ENCODE measurements at regions not wholly inside any gene's neighbourhood (a gene's known extent, or its start where the extent isn't known, plus 50 kb on each side); places are given as distances from the start of the nearest gene placed in this dataset.
"Not testable (repeated sequence)": the region's sequence is repeated elsewhere in the genome, so short reads cannot be mapped to it uniquely, and the experiment has no call there.

DNA sequence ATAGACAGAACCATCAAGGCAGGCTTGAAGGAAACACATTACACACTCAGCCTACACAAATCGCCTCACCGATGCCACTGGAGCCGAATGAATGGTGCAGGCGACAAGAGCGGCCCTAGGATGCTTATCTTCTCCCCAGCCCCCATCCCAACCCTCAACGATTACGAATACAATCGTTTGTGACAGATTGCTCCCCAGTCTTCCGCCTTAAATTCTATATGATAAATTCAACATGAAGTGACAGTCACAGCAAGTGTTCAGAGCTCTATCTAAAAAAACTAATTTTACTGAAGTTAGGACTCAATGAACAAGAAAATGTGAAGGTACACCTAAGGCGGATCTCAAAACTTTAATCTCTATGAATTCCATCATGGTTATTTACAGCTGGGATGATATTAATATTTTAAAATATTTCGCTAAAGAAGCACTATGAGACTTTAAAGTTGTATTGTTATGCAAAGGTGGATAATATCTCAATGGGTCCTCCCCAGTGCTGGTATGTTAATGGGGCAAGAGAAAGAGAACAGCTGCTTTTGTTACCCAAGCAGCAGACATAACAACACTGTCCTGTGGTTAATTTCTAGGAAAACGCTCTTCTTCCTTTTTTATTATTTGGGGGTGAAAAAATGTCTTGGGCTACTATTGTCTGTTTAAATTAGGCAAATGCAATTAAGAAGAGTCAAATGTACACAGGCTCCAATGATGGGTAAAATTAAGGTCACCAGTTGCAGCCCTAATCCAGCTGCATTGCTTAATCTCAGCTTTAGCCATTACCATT, 147.6 kb upstream of the NR2F2 start:
- DNase-seq (ENCODE audit: low read depth), result no peak

GRCh38 chr15:96183514-96183850, 147.0 kb upstream of the NR2F2 start:
- DNase-seq (ENCODE audit: low read depth), result no peak

DNA sequence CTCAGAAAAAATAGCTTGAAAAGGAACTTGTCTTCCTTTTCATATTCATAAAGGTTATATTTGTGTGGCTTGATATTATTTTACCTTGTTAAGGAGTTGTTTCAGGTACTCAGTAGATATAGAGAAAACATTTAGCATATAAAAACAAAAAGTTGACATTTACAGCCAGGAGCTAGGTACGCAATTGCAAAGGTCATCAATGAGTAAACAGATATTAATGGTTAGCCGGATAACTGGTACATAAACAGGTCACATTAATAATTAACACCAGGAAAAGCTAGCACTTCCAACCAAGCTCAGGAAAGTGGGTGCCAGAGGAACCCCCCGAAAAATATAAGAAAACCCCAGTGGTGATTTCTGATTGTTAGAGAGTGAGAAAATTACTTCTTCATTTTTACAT, 146.6 kb upstream of the NR2F2 start:
- no peak for DNase-seq (ENCODE audit: low read depth)

DNA sequence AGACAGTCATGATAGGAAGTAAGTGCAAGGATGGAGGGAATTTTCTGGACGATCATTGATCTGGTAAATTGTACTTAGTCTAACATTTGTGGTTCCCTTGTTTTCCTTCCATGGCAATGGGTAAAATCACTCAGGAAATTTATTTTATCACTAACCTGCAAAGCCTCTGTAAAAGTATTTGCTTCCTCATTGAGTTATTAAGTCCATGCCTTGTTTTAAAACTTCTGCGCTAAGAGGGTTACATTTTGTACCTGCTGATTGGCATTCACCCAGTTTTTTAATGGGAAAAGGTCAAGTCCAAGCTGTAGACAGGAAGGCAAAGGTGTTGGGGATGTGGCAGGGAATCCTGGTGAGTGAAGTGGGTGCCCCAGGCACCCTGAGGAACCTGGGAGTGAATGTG, 146.2 kb upstream of the NR2F2 start:
- DNase-seq (ENCODE audit: low read depth), result no peak

GRCh38 chr15:96186105-96186504, 144.4 kb upstream of the NR2F2 start:
- no peak for DNase-seq (ENCODE audit: low read depth)

- no peak for DNase-seq (ENCODE audit: low read depth)
Measured at GRCh38 chr15:96187341-96188305, 142.9 kb upstream of the NR2F2 start.

DNA sequence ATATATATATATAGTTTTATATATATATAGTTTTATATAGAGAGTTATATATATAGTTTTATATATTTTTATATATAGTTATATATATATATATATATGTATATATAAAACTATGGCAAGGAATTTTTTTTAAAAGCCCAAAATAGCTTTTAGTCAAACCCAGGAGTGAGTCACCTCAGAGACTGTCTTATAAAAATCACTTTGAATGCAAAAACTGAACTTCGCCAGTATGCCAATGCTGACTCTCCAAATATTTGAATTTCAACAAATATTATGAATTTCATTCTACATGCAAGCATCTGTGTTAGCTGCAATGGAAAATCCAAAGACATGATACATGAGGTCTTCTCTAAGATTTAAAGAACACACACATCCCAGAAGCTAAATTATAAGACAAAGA, 132.8 kb upstream of the NR2F2 start:
- DNase-seq (ENCODE audit: low read depth), result no peak

- no peak for DNase-seq (ENCODE audit: low read depth)
Measured at GRCh38 chr15:96199111-96199510, 131.4 kb upstream of the NR2F2 start.

- DNase-seq (ENCODE audit: low read depth), result no peak
Measured at GRCh38 chr15:96200357-96200967, 130.0 kb upstream of the NR2F2 start.

- no peak for DNase-seq (ENCODE audit: low read depth)
Measured at GRCh38 chr15:96201696-96202095, 128.8 kb upstream of the NR2F2 start.

DNA sequence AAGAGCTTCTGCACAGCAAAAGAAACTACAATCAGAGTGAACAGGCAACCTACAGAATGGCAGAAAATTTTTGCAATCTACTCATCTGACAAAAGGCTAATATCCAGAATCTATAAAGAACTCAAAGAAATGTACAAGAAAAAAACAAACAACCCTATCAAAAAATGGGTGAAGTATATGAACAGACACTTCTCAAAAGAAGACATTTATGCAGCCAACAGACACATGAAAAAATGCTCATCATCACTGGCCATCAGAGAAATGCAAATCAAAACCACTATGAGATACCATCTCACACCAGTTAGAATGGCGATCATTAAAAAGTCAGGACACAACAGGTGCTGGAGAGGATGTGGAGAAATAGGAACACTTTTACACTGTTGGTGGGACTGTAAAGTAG, 124.9 kb upstream of the NR2F2 start:
- not testable (repeated sequence) for DNase-seq (ENCODE audit: low read depth)

DNA sequence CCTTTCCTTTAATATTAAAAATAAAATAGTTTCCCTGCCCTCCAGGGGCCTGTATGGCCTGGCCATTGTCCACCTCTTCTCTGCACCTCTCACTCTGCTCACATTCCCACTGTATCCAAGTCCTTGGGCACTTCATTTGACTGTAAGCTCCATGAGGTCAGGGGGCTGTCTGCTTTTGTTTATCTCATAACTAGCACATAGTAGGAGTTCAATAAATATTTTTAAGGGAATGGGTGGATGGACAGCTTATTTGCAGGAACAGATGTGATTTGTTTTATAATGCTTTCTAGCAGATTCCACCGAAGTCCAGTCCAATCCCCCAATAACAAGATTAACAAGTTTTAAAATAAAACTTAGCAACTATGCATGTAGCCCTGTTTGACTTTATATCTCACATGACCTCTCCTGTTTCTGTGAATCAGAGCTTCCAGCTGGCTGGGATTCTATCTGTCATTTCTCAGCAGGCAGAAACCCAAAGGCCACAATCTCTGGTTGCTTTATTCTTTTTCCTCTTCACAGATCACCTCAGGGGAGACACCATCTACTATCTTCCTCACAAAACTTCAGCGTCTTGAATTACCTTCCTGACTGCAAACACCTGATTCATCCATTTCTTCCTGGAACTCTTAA, 123.0 kb upstream of the NR2F2 start:
- DNase-seq (ENCODE audit: low read depth), result no peak

DNA sequence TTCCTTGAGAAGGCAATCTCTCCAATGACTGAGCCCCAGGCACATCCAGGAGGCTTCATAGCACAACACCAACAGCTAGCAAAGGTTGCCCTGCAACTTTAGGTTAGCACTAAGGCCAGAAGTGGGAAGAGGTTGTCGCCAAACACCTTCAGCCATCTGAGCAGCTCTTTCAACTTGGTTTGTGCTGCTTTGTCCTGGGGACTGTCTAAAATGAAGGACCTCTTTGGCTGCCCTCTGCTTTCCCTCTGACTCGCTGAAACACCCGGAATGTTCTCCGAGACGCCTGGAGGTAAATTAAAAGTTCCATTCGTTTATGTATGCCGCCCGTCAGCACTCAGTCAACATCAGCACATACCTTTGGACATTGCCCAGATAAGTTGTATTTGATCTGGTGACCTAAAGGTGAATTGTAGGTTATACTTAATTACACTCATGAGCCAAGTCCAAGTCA, 121.2 kb upstream of the NR2F2 start:
- DNase-seq (ENCODE audit: low read depth), result no peak

DNA sequence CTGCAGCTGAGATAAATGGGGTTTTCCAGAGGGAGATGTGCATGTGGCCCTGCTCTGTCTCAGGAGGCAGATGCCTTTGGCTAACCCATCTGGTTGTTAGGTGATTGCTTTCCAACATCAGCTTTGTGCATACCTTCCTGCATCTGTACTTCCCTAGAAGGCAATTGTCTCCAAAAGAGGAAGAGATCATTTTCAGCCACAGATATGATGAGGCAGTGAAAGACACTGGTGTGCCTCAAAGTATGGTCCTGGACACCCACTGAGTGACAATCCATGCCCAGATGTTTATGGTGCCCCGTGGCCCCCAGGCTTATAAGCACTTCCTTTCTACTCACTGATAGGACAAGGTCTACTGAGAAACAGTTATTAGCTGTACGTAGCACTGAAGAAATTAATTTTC, 117.5 kb upstream of the NR2F2 start:
- DNase-seq (ENCODE audit: low read depth), result no peak

DNA sequence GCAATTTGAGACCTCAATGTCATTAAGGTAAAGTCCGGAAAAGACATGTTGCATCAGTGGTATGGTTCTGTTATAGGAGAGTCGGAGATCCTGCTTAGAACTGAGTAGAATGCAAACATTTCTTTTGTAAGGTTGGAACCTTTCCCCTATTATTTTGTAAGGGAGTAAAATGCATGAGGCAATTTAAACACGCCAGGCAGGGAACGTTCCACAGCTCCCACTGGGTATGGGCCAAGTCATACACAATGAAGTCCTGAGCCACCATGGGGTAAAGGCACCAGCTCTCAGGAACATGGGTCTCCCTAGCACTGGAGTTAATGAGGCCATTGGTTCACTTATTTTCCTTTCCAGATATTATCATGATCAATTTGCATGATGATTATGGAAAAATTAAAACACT, 116.6 kb upstream of the NR2F2 start:
- DNase-seq (ENCODE audit: low read depth), result no peak

GRCh38 chr15:96216481-96216880, 114.0 kb upstream of the NR2F2 start:
- DNase-seq (ENCODE audit: low read depth), result not testable (repeated sequence)

DNA sequence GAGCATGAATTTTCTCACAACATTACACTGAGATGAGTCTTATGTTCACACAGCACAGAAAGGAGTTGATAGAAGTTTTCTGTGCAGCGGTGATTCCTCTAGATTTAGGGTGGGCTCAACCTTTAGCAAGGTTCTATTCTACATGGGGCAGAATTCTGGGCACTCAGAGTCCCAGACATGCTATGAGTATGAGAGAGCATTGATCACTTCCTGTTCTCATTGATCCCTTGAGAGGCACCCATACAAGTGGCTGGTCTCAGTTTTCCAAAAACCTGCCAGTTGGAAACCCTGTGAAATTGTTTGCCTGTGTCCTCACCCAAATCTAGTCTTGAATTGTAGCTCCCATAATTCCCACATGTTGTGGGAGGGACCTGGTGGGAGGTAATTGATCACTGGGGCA, 112.5 kb upstream of the NR2F2 start:
- no peak for DNase-seq (ENCODE audit: low read depth)

- DNase-seq (ENCODE audit: low read depth), result no peak
Measured at GRCh38 chr15:96218623-96219455, 111.7 kb upstream of the NR2F2 start.

DNA sequence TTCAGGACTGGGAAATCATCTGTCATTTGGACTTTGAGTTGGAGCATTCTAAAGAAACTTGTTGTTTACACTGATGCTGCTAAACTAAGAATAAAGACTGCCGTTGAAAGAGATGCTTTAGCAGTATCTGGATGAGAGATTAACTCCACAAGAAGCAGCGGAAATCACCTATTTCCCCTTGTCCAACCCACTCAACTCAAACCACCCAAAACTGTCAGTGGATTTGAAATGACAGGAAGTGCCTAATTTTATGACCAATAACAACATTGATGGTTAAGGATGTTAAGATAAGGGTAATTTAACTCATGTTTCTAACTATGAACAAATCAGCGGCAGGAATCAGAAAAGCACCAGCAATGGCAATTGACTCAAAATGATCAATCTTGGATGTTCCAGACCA, 110.8 kb upstream of the NR2F2 start:
- no peak for DNase-seq (ENCODE audit: low read depth)

GRCh38 chr15:96220657-96221056, 109.8 kb upstream of the NR2F2 start:
- no peak for DNase-seq (ENCODE audit: low read depth)

DNA sequence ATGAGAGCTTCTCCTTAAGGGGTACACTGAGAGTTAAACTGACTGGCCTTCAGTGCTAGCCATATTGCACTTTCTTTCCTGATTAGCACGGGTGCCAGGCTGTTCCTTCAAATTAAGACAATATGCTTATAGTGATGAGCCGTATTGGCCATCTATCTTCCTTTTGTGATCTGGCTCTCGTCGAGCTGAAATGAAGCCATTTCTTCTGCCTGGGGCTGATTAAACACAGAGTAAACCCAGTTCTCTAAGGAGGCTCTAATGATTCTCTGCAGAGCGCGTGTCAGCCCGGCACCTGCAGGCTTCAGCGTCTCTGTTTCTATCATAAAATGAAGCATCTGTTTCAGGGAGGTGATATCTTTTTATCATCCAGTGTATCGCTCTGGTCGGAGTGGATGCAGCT, 107.5 kb upstream of the NR2F2 start:
- DNase-seq (ENCODE audit: low read depth), result no peak
